ENCODE measurements at regions not wholly inside any gene's neighbourhood (a gene's known extent, or its start where the extent isn't known, plus 50 kb on each side); places are given as distances from the start of the nearest gene placed in this dataset.

GRCh38 chr13:85473144-85473543 lies 326.1 kb downstream of the SLITRK6 start:
- DNase-seq (ENCODE audit: low read depth in 2 of 2): no peak

- DNase-seq (ENCODE audit: low read depth in 2 of 2): no peak
Observed at GRCh38 chr13:85469320-85469719, 329.9 kb downstream of the SLITRK6 start.

GRCh38 chr13:85462792-85463425 lies 336.3 kb downstream of the SLITRK6 start:
- no peak for DNase-seq (ENCODE audit: low read depth in 2 of 2)

- DNase-seq (ENCODE audit: low read depth in 2 of 2): no peak
Observed at GRCh38 chr13:85461621-85462020, 337.6 kb downstream of the SLITRK6 start.

GRCh38 chr13:85445534-85445933 lies 353.7 kb downstream of the SLITRK6 start:
- DNase-seq (ENCODE audit: low read depth in 2 of 2): no peak

GRCh38 chr13:85441975-85442374 lies 357.2 kb downstream of the SLITRK6 start:
- DNase-seq (ENCODE audit: low read depth in 2 of 2): no peak

- DNase-seq (ENCODE audit: low read depth in 2 of 2): no peak
Observed at GRCh38 chr13:85441364-85441763, 357.9 kb downstream of the SLITRK6 start.

- DNase-seq (ENCODE audit: low read depth in 2 of 2): no peak
Observed at GRCh38 chr13:85436029-85436428, 363.2 kb downstream of the SLITRK6 start.

- DNase-seq (ENCODE audit: low read depth in 2 of 2): no peak
Observed at GRCh38 chr13:85434927-85435326, 364.3 kb downstream of the SLITRK6 start.

- DNase-seq (ENCODE audit: low read depth in 2 of 2): no peak
Observed at GRCh38 chr13:85432881-85433280, 366.3 kb downstream of the SLITRK6 start.

- DNase-seq (ENCODE audit: low read depth in 2 of 2): no peak
Observed at GRCh38 chr13:85431720-85432119, 367.5 kb downstream of the SLITRK6 start.

GRCh38 chr13:85430216-85430794 lies 368.9 kb downstream of the SLITRK6 start:
- DNase-seq (ENCODE audit: low read depth in 2 of 2): no peak

GRCh38 chr13:85427416-85427815 lies 371.8 kb downstream of the SLITRK6 start:
- no peak for DNase-seq (ENCODE audit: low read depth in 2 of 2)

- DNase-seq (ENCODE audit: low read depth in 2 of 2): no peak
Observed at GRCh38 chr13:85420136-85420535, 379.1 kb downstream of the SLITRK6 start.

- DNase-seq (ENCODE audit: low read depth in 2 of 2): no peak
Observed at GRCh38 chr13:85419611-85420010, 379.6 kb downstream of the SLITRK6 start.

- DNase-seq (ENCODE audit: low read depth in 2 of 2): no peak
Observed at GRCh38 chr13:85417807-85418206, 381.4 kb downstream of the SLITRK6 start.

GRCh38 chr13:85413664-85414063 lies 385.6 kb downstream of the SLITRK6 start:
- no peak for DNase-seq (ENCODE audit: low read depth in 2 of 2)

GRCh38 chr13:85412448-85412847 lies 386.8 kb downstream of the SLITRK6 start:
- DNase-seq (ENCODE audit: low read depth in 2 of 2): no peak

GRCh38 chr13:85411591-85411990 lies 387.6 kb downstream of the SLITRK6 start:
- no peak for DNase-seq (ENCODE audit: low read depth in 2 of 2)

- DNase-seq (ENCODE audit: low read depth in 2 of 2): no peak
Observed at GRCh38 chr13:85408415-85408814, 390.8 kb downstream of the SLITRK6 start.

- no peak for DNase-seq (ENCODE audit: low read depth in 2 of 2)
Observed at GRCh38 chr13:85406269-85406975, 392.8 kb downstream of the SLITRK6 start.

- DNase-seq (ENCODE audit: low read depth in 2 of 2): no peak
Observed at GRCh38 chr13:85405316-85405897, 393.8 kb downstream of the SLITRK6 start.

GRCh38 chr13:85386424-85386823 lies 412.8 kb downstream of the SLITRK6 start:
- DNase-seq (ENCODE audit: low read depth in 2 of 2): no peak

Measured in stimulated activated CD4-positive, alpha-beta T cell treated with anti-CD3 and anti-CD28 coated beads, Interleukin-15, amount 100 ng/mL, for 48 hours (primary cell).